NB4 (cell line): ENCODE measurements at regions not wholly inside any gene's neighbourhood (a gene's known extent, or its start where the extent isn't known, plus 50 kb on each side); places are given as distances from the start of the nearest gene placed in this dataset.

ENCODE experiments used
- POLR2A ChIP-seq: IDR thresholded peaks from 2 replicates; pipeline ENCODE4 v1.6.1; 2011; ENCODE audit warnings: mild to moderate bottlenecking; ENCODE audit not compliant: insufficient read length; ENCODE audit errors: extremely low read depth
- TF ChIP-seq, protein P1 (sequence below): IDR thresholded peaks from one replicate; pipeline ENCODE4 v1.5.1; 2012; ENCODE audit warnings: low read depth, low read length

DNA sequence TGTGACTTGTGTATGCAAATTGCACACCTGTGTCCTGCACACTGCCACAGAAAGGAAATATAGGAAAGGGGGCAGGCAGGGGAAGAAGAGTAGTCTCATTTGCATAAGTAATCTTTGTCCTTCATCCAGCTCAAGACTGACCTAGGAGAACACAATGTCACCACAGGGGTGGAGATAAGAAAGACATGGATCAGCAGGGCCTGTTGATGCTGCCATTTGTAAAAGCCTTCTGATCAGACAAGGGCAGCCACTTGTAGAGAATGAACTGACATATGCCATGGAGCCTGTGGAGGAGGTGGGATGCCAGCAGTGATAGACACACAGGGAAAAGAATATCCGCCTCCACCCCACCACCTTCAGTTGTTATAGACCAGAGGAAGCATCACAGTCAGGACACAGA is 528.9 kb downstream of the HTR7 start:
- TF ChIP-seq, protein P1, sequence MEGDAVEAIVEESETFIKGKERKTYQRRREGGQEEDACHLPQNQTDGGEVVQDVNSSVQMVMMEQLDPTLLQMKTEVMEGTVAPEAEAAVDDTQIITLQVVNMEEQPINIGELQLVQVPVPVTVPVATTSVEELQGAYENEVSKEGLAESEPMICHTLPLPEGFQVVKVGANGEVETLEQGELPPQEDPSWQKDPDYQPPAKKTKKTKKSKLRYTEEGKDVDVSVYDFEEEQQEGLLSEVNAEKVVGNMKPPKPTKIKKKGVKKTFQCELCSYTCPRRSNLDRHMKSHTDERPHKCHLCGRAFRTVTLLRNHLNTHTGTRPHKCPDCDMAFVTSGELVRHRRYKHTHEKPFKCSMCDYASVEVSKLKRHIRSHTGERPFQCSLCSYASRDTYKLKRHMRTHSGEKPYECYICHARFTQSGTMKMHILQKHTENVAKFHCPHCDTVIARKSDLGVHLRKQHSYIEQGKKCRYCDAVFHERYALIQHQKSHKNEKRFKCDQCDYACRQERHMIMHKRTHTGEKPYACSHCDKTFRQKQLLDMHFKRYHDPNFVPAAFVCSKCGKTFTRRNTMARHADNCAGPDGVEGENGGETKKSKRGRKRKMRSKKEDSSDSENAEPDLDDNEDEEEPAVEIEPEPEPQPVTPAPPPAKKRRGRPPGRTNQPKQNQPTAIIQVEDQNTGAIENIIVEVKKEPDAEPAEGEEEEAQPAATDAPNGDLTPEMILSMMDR, result no peak
- no peak for TF ChIP-seq POLR2A
